Lower lobe of right lung (tissue), 2 donors: ENCODE measurements at regions not wholly inside any gene's neighbourhood (a gene's known extent, or its start where the extent isn't known, plus 50 kb on each side); places are given as distances from the start of the nearest gene placed in this dataset.
A peak's percentile ranks its signal among the peaks of the same experiment; 100 is the strongest.

Experiments used
- ATAC-seq, 2 donors: fragments of 200-7000 bp; cut with Tn5 transposase; one replicate each; pipeline ENCODE4 v1.9.1; 2020 to 2022; ENCODE audit warnings: mild to moderate bottlenecking in 2 of 2, moderate library complexity in 2 of 2
- DNase-seq: peaks from one replicate; pipeline ENCODE4 v3.0.0-alpha.2; 2020
- H3K27ac ChIP-seq: fragments of 200-600 bp; one replicate; pipeline ENCODE4 v1.8.0; 2022
- H3K27me3 ChIP-seq: fragments of 200-600 bp; one replicate; pipeline ENCODE4 v1.8.0; 2022; ENCODE audit warnings: low read depth
- H3K36me3 ChIP-seq: fragments of 200-600 bp; one replicate; pipeline ENCODE4 v1.8.0; 2022; ENCODE audit warnings: mild to moderate bottlenecking
- H3K4me1 ChIP-seq: fragments of 200-600 bp; one replicate; pipeline ENCODE4 v1.8.0; 2022
- H3K4me3 ChIP-seq: fragments of 200-600 bp; one replicate; pipeline ENCODE4 v1.8.0; 2022; ENCODE audit warnings: mild to moderate bottlenecking
- H3K9me3 ChIP-seq: fragments of 200-600 bp; one replicate; pipeline ENCODE4 v1.8.0; 2022
- CTCF ChIP-seq: fragments of 200-600 bp; IDR thresholded peaks from one replicate; pipeline ENCODE4 v1.8.0; 2022; ENCODE audit warnings: antibody characterized with exemption, mild to moderate bottlenecking
- intact Hi-C: fragments of 100-400 bp; cut with DNase I; formaldehyde crosslinking; loops from one replicate; pipeline ENCODE4 v1.11.0; 2022
- donor health status: DM: no; HTN: yes; CAD: no; lungs with severe emphysema.

GRCh38 chr9:88326936-88327335 lies 61.3 kb upstream of the SPIN1 start:
- H3K4me1 ChIP-seq, result no peaks in the 10 kb centered on the region
- no peaks in the 10 kb centered on the region for H3K36me3 ChIP-seq
- intact Hi-C loops, result no loop called here
- no peaks in the 10 kb centered on the region for H3K9me3 ChIP-seq
- DNase-seq (no peak), ATAC-seq (no peak)
- TF ChIP-seq CTCF, result no peak
- no peaks in the 10 kb centered on the region for H3K27me3 ChIP-seq
- no peak overlapping the region for H3K27ac ChIP-seq
- no peak overlapping the region for H3K4me3 ChIP-seq

GRCh38 chr9:88326015-88326414 lies 62.2 kb upstream of the SPIN1 start:
- no peak for DNase-seq

GRCh38 chr9:88322906-88323566 lies 65.2 kb upstream of the SPIN1 start:
- H3K27ac ChIP-seq, result no peak overlapping the region
- TF ChIP-seq CTCF, result no peak
- intact Hi-C loops, result no loop called here
- peak; percentile 65 to 77 for ATAC-seq
- H3K4me1 ChIP-seq, result no peaks in the 10 kb centered on the region
- no peak overlapping the region for H3K4me3 ChIP-seq
- no peaks in the 10 kb centered on the region for H3K27me3 ChIP-seq
- no peaks in the 10 kb centered on the region for H3K9me3 ChIP-seq
- H3K36me3 ChIP-seq, result no peaks in the 10 kb centered on the region
- no peak for DNase-seq

More at GRCh38 chr9:88326015-88326414, 62.2 kb upstream of the SPIN1 start:
- H3K27ac ChIP-seq, result no peak overlapping the region
- H3K4me1 ChIP-seq, result no peaks in the 10 kb centered on the region
- no peak for TF ChIP-seq CTCF
- no peaks in the 10 kb centered on the region for H3K36me3 ChIP-seq
- no peak overlapping the region for H3K4me3 ChIP-seq
- no peak for ATAC-seq
- H3K27me3 ChIP-seq, result no peaks in the 10 kb centered on the region
- intact Hi-C loops, result no loop called here
- H3K9me3 ChIP-seq, result no peaks in the 10 kb centered on the region

- ATAC-seq (no peak), DNase-seq (no peak)
Observed at GRCh38 chr9:88321764-88322163, 66.5 kb upstream of the SPIN1 start.

GRCh38 chr9:88320748-88321415 lies 67.4 kb upstream of the SPIN1 start:
- no peaks in the 10 kb centered on the region for H3K36me3 ChIP-seq
- no peak overlapping the region for H3K27ac ChIP-seq
- no peak overlapping the region for H3K4me3 ChIP-seq
- TF ChIP-seq CTCF, result no peak
- ATAC-seq (no peak), DNase-seq (no peak)
- H3K27me3 ChIP-seq, result no peaks in the 10 kb centered on the region
- intact Hi-C loops, result no loop called here
- H3K4me1 ChIP-seq, result no peaks in the 10 kb centered on the region
- H3K9me3 ChIP-seq, result no peaks in the 10 kb centered on the region

More at GRCh38 chr9:88321764-88322163, 66.5 kb upstream of the SPIN1 start:
- intact Hi-C loops, result no loop called here
- no peak overlapping the region for H3K4me3 ChIP-seq
- no peaks in the 10 kb centered on the region for H3K27me3 ChIP-seq
- H3K9me3 ChIP-seq, result no peaks in the 10 kb centered on the region
- TF ChIP-seq CTCF, result no peak
- no peak overlapping the region for H3K27ac ChIP-seq
- no peaks in the 10 kb centered on the region for H3K36me3 ChIP-seq
- H3K4me1 ChIP-seq, result no peaks in the 10 kb centered on the region
